H1 (cell line): ENCODE measurements at regions not wholly inside any gene's neighbourhood (a gene's known extent, or its start where the extent isn't known, plus 50 kb on each side); places are given as distances from the start of the nearest gene placed in this dataset.

ENCODE experiments used
- CTCF ChIA-PET: fragments of 300-600 bp; sonication (Branson Sonifier 250); formaldehyde crosslinking; loops from one replicate; lab custom pipeline; 2021; ENCODE audit not compliant: partially characterized antibody; lab: Charles Lee
- POLR2A ChIA-PET: fragments of 300-600 bp; sonication (Branson Sonifier 250); formaldehyde crosslinking; loops from one replicate; lab custom pipeline; 2021; ENCODE audit warnings: inconsistent platforms; ENCODE audit not compliant: partially characterized antibody; lab: Charles Lee
- DNase-seq, 2 experiments: peaks; one replicate each; pipeline versions ENCODE4 v3.0.0 to v3.0.0-alpha.2; 2010 to 2022; ENCODE audit warnings: low spot score in 2 of 2, low read depth in 1 of 2, mixed read lengths in 1 of 2
- FAIRE-seq: peaks from 2 replicates; lab custom pipeline; 2011; peaks lifted over from hg19 to GRCh38; lab: Jason Lieb, UNC
- H2AFZ ChIP-seq: 2 replicates; pipeline ENCODE4 v1.8.1; 2012; ENCODE audit warnings: low read length, inconsistent platforms
- H2AK5ac ChIP-seq: 2 replicates; pipeline ENCODE4 v1.6.1; 2013; ENCODE audit warnings: low read depth, low read length
- H2BK120ac ChIP-seq: replicated peaks from 2 replicates; pipeline ENCODE3; 2013; ENCODE audit warnings: low read depth, low read length, inconsistent platforms
- H2BK12ac ChIP-seq: 2 replicates; pipeline ENCODE4 v1.6.1; 2013; ENCODE audit warnings: low read depth, low read length
- H2BK15ac ChIP-seq: 2 replicates; pipeline ENCODE4 v1.6.1; 2013; ENCODE audit warnings: low read length
- H2BK20ac ChIP-seq: 2 replicates; pipeline ENCODE4 v1.6.1; 2013; ENCODE audit warnings: low read length
- H2BK5ac ChIP-seq: 2 replicates; pipeline ENCODE4 v1.6.1; 2013; ENCODE audit warnings: low read depth, low read length
- H3K14ac ChIP-seq: 2 replicates; pipeline ENCODE4 v1.6.1; 2013; ENCODE audit warnings: inconsistent platforms; ENCODE audit not compliant: insufficient read length
- H3K18ac ChIP-seq: 2 replicates; pipeline ENCODE4 v1.6.1; 2013; ENCODE audit warnings: low read length; ENCODE audit errors: extremely low read depth
- H3K23ac ChIP-seq: 2 replicates; pipeline ENCODE4 v1.6.1; 2013; ENCODE audit warnings: inconsistent platforms; ENCODE audit not compliant: insufficient read length
- H3K23me2 ChIP-seq: 2 replicates; pipeline ENCODE4 v1.6.1; 2013; ENCODE audit warnings: low read depth, low read length
- H3K27ac ChIP-seq: 2 replicates; pipeline ENCODE4 v1.6.1; 2011; ENCODE audit warnings: low read depth, low read length, inconsistent platforms
- H3K27me3 ChIP-seq, 4 experiments: replicated peaks in 1 of 4; 1 replicate in 1 of 4; 2 replicates in 3 of 4; pipeline versions ENCODE4 v1.6.1 to v1.8.1; 2011 to 2013; ENCODE audit warnings: low read length in 3 of 4, mild to moderate bottlenecking in 3 of 4, inconsistent platforms in 2 of 4, mixed read lengths in 2 of 4, moderate library complexity in 1 of 4; ENCODE audit not compliant: control insufficient read depth in 3 of 4, insufficient read depth in 3 of 4; ENCODE audit errors: extremely low read depth in 1 of 4
- H3K36me3 ChIP-seq, 4 experiments: 2 replicates each; pipeline versions ENCODE4 v1.6.1 to v1.8.1; 2011 to 2013; ENCODE audit warnings: mild to moderate bottlenecking in 4 of 4, low read length in 3 of 4, moderate library complexity in 2 of 4, control low read depth in 1 of 4, inconsistent platforms in 1 of 4; ENCODE audit not compliant: insufficient read depth in 4 of 4, control insufficient read depth in 2 of 4
- H3K4ac ChIP-seq: replicated peaks from 2 replicates; pipeline ENCODE3; 2013; ENCODE audit warnings: low read length, low read depth, mixed read lengths, inconsistent platforms; ENCODE audit not compliant: insufficient read length
- H3K4me1 ChIP-seq, 4 experiments: replicated peaks in 1 of 4; 1 replicate in 1 of 4; 2 replicates in 3 of 4; pipeline versions ENCODE4 v1.6.1 to v1.8.1; 2011 to 2013; ENCODE audit warnings: low read length in 3 of 4, inconsistent platforms in 2 of 4, mixed read lengths in 1 of 4; ENCODE audit not compliant: insufficient read depth in 4 of 4, control insufficient read depth in 3 of 4
- H3K4me2 ChIP-seq, 2 experiments: 2 replicates each; pipeline versions ENCODE4 v1.6.1 to v1.8.1; 2011 to 2013; ENCODE audit warnings: low read depth in 2 of 2, low read length in 2 of 2, control low read depth in 1 of 2, inconsistent platforms in 1 of 2, mild to moderate bottlenecking in 1 of 2; ENCODE audit not compliant: insufficient read depth in 1 of 2
- H3K4me3 ChIP-seq, 4 experiments: fragments of 200-600, 300-600 bp in 1 of 4; sonication (generic), shearing (Covaris generic), sonication (Bioruptor Twin) in 1 of 4; 2 replicates each; pipeline versions ENCODE4 v1.5.1 to v1.8.1; 2011 to 2016; ENCODE audit warnings: low read length in 4 of 4, low read depth in 3 of 4, control low read depth in 2 of 4, inconsistent platforms in 2 of 4, mild to moderate bottlenecking in 2 of 4, mixed read lengths in 1 of 4, moderate library complexity in 1 of 4; ENCODE audit not compliant: insufficient read depth in 2 of 4; ENCODE audit errors: extremely low read depth in 1 of 4
- H3K56ac ChIP-seq: replicated peaks from 2 replicates; pipeline ENCODE3; 2013; ENCODE audit warnings: low read depth, mild to moderate bottlenecking, mixed read lengths, low read length, inconsistent platforms; ENCODE audit not compliant: insufficient read length
- H3K79me1 ChIP-seq: 2 replicates; pipeline ENCODE4 v1.6.1; 2013; ENCODE audit warnings: low read depth, low read length, control low read depth
- H3K79me2 ChIP-seq, 2 experiments: 2 replicates each; pipeline versions ENCODE4 v1.6.1 to v1.8.1; 2012 to 2013; ENCODE audit warnings: low read length in 2 of 2, mild to moderate bottlenecking in 2 of 2, inconsistent platforms in 1 of 2; ENCODE audit not compliant: insufficient read depth in 2 of 2, control insufficient read depth in 1 of 2
- H3K9ac ChIP-seq, 4 experiments: replicated peaks in 1 of 4; 1 replicate in 1 of 4; 2 replicates in 3 of 4; pipeline versions ENCODE4 v1.6.1 to v1.8.1; 2011 to 2013; ENCODE audit warnings: low read depth in 3 of 4, low read length in 3 of 4, control low read depth in 2 of 4, mild to moderate bottlenecking in 2 of 4, moderate library complexity in 2 of 4, inconsistent platforms in 1 of 4; ENCODE audit errors: extremely low read depth in 1 of 4
- H3K9me3 ChIP-seq, 2 experiments: 2 replicates each; pipeline versions ENCODE4 v1.6.1 to v1.8.1; 2012 to 2013; ENCODE audit warnings: mild to moderate bottlenecking in 2 of 2, moderate library complexity in 2 of 2, control low read depth in 1 of 2, inconsistent platforms in 1 of 2, low read depth in 1 of 2, low read length in 1 of 2, mixed read lengths in 1 of 2; ENCODE audit not compliant: insufficient read depth in 2 of 2
- H4K20me1 ChIP-seq, 2 experiments: replicated peaks in 1 of 2; 2 replicates each; pipeline versions ENCODE3 to v1.8.1; 2011 to 2013; ENCODE audit warnings: inconsistent platforms in 2 of 2, low read length in 2 of 2, mild to moderate bottlenecking in 1 of 2; ENCODE audit not compliant: insufficient read depth in 2 of 2, control insufficient read depth in 1 of 2
- H4K5ac ChIP-seq: 2 replicates; pipeline ENCODE4 v1.6.1; 2013; ENCODE audit warnings: low read length, low read depth, mixed read lengths, inconsistent platforms; ENCODE audit not compliant: insufficient read length
- H4K8ac ChIP-seq: 2 replicates; pipeline ENCODE4 v1.8.0; 2013; ENCODE audit warnings: mild to moderate bottlenecking, moderate library complexity, low read length, inconsistent platforms; ENCODE audit not compliant: insufficient read depth; ENCODE audit errors: extremely low read depth
- H4K91ac ChIP-seq: replicated peaks from 2 replicates; pipeline ENCODE3; 2013; ENCODE audit warnings: low read length, mixed read lengths, inconsistent platforms; ENCODE audit not compliant: insufficient read length
- BRCA1 ChIP-seq: IDR thresholded peaks from 2 replicates; pipeline ENCODE4 v1.6.1; 2012; ENCODE audit warnings: low read depth, low read length, improper control_type of control experiment
- CREB1 ChIP-seq: IDR thresholded peaks from 2 replicates; pipeline ENCODE4 v1.6.1; 2012; ENCODE audit warnings: inconsistent platforms
- EZH2 ChIP-seq: fragments of 200-600 bp; sonication (generic); IDR thresholded peaks from 2 replicates; pipeline ENCODE4 v1.7.1; 2012; ENCODE audit warnings: low read depth, mild to moderate bottlenecking, moderate library complexity, low read length, inconsistent platforms; ENCODE audit not compliant: severe bottlenecking
- RFX5 ChIP-seq: IDR thresholded peaks from 2 replicates; pipeline ENCODE4 v1.6.1; 2011; ENCODE audit warnings: low read depth, low read length, improper control_type of control experiment, borderline replicate concordance
- SP2 ChIP-seq: IDR thresholded peaks from 2 replicates; pipeline ENCODE4 v1.6.1; 2012; ENCODE audit warnings: mild to moderate bottlenecking, low read length, inconsistent platforms
- TCF12 ChIP-seq: IDR thresholded peaks from 2 replicates; pipeline ENCODE4 v1.6.1; 2011; ENCODE audit warnings: low read depth, mild to moderate bottlenecking, low read length
- WGBS, 2 experiments: shearing (Covaris generic) in 1 of 2; methylation state at CpG; one replicate each; pipeline versions ENCODE4 v1.1.6 to v1.1.7; 2013 to 2015; ENCODE audit warnings: low lambda C conversion rate in 2 of 2, mixed read lengths in 2 of 2, inconsistent platforms in 1 of 2, low coverage in 1 of 2, missing lambda C conversion rate in 1 of 2; ENCODE audit not compliant: insufficient replicate concordance in 2 of 2, insufficient coverage in 1 of 2, insufficient read length in 1 of 2; ENCODE audit errors: extremely low coverage in 1 of 2, missing lambda C conversion rate in 1 of 2; 5-methylcytosine and 5-hydroxymethylcytosine counted together
- TF ChIP-seq, protein P1 (sequence below): IDR thresholded peaks from 2 replicates; pipeline ENCODE4 v1.6.1; 2012; ENCODE audit warnings: inconsistent platforms

DNA sequence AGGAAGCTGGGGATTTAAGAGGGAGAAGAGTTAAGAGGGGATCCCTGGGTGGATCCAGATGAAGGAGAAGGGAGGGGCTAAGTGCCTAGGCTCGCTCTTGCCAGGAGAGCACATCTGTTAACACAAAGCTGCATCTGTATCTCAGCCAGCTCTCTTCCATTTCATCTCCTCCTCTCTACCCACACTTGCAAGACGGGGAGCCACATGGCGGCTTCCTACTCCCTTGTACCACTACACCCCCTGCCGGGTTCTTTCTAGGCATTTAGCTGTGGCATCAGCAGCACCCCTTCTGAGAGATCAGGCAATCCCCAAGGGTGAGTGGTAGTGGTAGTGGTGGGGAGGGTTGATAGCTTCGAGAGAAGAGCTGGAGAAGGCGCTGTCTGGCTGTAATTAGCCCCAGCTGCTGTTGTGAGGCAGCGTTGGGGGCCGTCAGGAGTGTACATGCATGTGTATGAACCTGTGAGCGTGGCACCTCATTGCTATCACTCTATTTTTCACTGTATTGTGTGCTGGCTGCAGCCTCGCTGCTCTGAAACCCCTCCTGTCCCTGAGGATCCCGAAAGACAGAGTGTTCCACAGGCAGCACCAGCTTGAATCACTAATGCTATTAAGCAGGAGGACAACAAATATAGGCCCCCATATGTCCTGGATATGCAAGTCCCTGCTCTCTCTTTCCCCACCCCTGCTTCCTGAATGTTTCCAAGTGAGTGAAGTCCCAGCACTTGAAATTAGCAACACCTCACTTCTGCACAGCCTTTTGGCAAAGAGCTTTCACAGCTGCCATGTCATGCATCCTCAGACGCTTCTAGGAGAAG lies 73.7 kb downstream of the RTL9 start:
- no peaks in the 10 kb centered on the region for H3K23me2 ChIP-seq
- H2BK20ac ChIP-seq: no peak overlapping the region
- TF ChIP-seq RFX5 (no peak), CREB1 (no peak), BRCA1 (no peak), SP2 (no peak), TCF12 (no peak), EZH2 (no peak)
- TF ChIP-seq, protein P1, sequence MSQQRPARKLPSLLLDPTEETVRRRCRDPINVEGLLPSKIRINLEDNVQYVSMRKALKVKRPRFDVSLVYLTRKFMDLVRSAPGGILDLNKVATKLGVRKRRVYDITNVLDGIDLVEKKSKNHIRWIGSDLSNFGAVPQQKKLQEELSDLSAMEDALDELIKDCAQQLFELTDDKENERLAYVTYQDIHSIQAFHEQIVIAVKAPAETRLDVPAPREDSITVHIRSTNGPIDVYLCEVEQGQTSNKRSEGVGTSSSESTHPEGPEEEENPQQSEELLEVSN: no peak
- no peak for FAIRE-seq
- 0 out of 7 replicates have a peak overlapping the region, but pooled peaks of 1 of the 4 experiments have one; percentile 13 for H3K9ac ChIP-seq
- no peak overlapping the region for H3K23ac ChIP-seq
- no peaks in the 10 kb centered on the region for H3K79me2 ChIP-seq
- no peak for DNase-seq
- ChIA-PET CTCF (interaction anchor here (1.0 to 6.9 kb wide), 4 partner anchors 9 to 264 kb away, joined by 5 to 48 read pairs (median 5); no protein-coding TSS in a partner anchor), POLR2A (no interaction called here)
- no peak overlapping the region for H3K27ac ChIP-seq
- H3K4me1 ChIP-seq: peaks cover 0 to 4% (median 0%) of the 10 kb centered on the region in 4 experiments; a peak in 4 of 7 replicates
- H2BK120ac ChIP-seq: no peak overlapping the region
- H3K4me2 ChIP-seq: no peak overlapping the region
- H2AFZ ChIP-seq: no peak overlapping the region
- WGBS, 2 experiments: 81% methylated on average over 12 of the region's 12 CpGs; no CpG with 5 or more reads in 1 of the 2 experiments
- H4K20me1 ChIP-seq: no peaks in the 10 kb centered on the region
- no peak overlapping the region for H3K4me3 ChIP-seq
- no peak overlapping the region for H3K56ac ChIP-seq
- H4K8ac ChIP-seq: no peak overlapping the region
- H3K9me3 ChIP-seq: no peaks in the 10 kb centered on the region
- no peak overlapping the region for H2AK5ac ChIP-seq
- no peak overlapping the region for H2BK12ac ChIP-seq
- no peak overlapping the region for H3K4ac ChIP-seq
- H2BK15ac ChIP-seq: no peak overlapping the region
- H3K79me1 ChIP-seq: no peaks in the 10 kb centered on the region
- no peak overlapping the region for H4K5ac ChIP-seq
- no peaks in the 10 kb centered on the region for H3K27me3 ChIP-seq
- no peaks in the 10 kb centered on the region for H3K36me3 ChIP-seq
- no peak overlapping the region for H4K91ac ChIP-seq
- no peak overlapping the region for H3K14ac ChIP-seq
- no peak overlapping the region for H3K18ac ChIP-seq
- H2BK5ac ChIP-seq: no peak overlapping the region
